ENCODE measurements at regions not wholly inside any gene's neighbourhood (a gene's known extent, or its start where the extent isn't known, plus 50 kb on each side); places are given as distances from the start of the nearest gene placed in this dataset.
"Not testable (repeated sequence)": the region's sequence is repeated elsewhere in the genome, so short reads cannot be mapped to it uniquely, and the experiment has no call there.

- H3K27ac Mint-ChIP-seq: no peak overlapping the region
- no peaks in the 10 kb centered on the region for H3K9me3 Mint-ChIP-seq (ENCODE audit: low read depth)
- no peak overlapping the region for H3K4me3 Mint-ChIP-seq (ENCODE audit: low read depth)
- no peaks in the 10 kb centered on the region for H3K36me3 Mint-ChIP-seq (ENCODE audit: insufficient read depth)
- no peaks in the 10 kb centered on the region for H3K27me3 Mint-ChIP-seq
- TF ChIP-seq, protein P1, sequence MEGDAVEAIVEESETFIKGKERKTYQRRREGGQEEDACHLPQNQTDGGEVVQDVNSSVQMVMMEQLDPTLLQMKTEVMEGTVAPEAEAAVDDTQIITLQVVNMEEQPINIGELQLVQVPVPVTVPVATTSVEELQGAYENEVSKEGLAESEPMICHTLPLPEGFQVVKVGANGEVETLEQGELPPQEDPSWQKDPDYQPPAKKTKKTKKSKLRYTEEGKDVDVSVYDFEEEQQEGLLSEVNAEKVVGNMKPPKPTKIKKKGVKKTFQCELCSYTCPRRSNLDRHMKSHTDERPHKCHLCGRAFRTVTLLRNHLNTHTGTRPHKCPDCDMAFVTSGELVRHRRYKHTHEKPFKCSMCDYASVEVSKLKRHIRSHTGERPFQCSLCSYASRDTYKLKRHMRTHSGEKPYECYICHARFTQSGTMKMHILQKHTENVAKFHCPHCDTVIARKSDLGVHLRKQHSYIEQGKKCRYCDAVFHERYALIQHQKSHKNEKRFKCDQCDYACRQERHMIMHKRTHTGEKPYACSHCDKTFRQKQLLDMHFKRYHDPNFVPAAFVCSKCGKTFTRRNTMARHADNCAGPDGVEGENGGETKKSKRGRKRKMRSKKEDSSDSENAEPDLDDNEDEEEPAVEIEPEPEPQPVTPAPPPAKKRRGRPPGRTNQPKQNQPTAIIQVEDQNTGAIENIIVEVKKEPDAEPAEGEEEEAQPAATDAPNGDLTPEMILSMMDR (IDR thresholded peaks at IDR 0.05; ENCODE audit: unreplicated experiment): no peak
- DNase-seq (ENCODE audit: low spot score, unreplicated experiment): no peak
- H3K4me1 Mint-ChIP-seq (ENCODE audit: low read depth): no peaks in the 10 kb centered on the region
Observed at GRCh38 chr14:35929186-35929585, 103.0 kb downstream of the BRMS1L start.

DNA sequence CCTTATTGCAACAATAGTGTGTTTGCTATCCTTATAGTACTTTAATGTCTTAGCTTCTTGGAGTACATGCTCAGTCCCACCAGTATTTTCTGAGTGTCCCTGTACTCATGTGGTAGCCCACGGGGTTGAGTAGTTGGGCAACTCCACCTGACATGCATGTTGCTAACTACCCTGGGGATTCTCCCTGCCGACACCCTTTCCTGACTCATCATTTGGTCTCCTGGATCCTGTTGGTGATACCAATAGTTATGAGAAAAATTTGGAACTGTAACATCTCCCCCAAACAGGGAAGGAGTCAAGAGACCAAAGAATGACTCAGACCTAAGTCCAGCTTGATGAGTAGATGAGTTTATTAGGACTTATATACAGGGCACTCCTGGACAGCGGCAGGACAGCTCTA lies 101.6 kb downstream of the BRMS1L start:
- no peaks in the 10 kb centered on the region for H3K36me3 Mint-ChIP-seq (ENCODE audit: insufficient read depth)
- no peaks in the 10 kb centered on the region for H3K9me3 Mint-ChIP-seq (ENCODE audit: low read depth)
- H3K27ac Mint-ChIP-seq: no peak overlapping the region
- TF ChIP-seq, protein P1 (IDR thresholded peaks at IDR 0.05; ENCODE audit: unreplicated experiment): no peak
- no peaks in the 10 kb centered on the region for H3K27me3 Mint-ChIP-seq
- H3K4me1 Mint-ChIP-seq (ENCODE audit: low read depth): no peaks in the 10 kb centered on the region
- DNase-seq (ENCODE audit: low spot score, unreplicated experiment): no peak
- H3K4me3 Mint-ChIP-seq (ENCODE audit: low read depth): no peak overlapping the region

DNA sequence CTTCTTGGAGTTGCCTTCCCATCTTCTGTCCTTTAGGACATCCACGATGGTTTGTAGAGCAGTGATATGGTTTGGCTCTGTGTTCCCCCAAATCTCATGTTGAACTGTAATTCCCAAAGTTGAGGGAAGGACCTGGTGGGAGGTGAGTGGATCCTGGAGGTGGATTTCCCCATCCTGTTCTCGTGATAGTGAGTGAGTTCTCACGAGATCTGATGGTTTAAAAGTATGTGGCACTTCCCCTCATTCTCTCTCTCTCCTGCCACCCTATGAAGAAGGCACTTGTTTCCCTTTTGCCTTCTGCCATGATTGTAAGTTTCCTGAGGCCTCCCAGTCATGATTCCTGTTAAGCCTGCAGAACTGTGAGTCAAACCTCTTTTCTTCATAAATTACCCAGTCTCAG lies 99.2 kb downstream of the BRMS1L start:
- no peak overlapping the region for H3K4me3 Mint-ChIP-seq (ENCODE audit: low read depth)
- H3K9me3 Mint-ChIP-seq (ENCODE audit: low read depth): no peaks in the 10 kb centered on the region
- no peak overlapping the region for H3K27ac Mint-ChIP-seq
- DNase-seq (ENCODE audit: low spot score, unreplicated experiment): no peak
- TF ChIP-seq, protein P1 (IDR thresholded peaks at IDR 0.05; ENCODE audit: unreplicated experiment): no peak
- H3K36me3 Mint-ChIP-seq (ENCODE audit: insufficient read depth): no peaks in the 10 kb centered on the region
- no peaks in the 10 kb centered on the region for H3K4me1 Mint-ChIP-seq (ENCODE audit: low read depth)
- H3K27me3 Mint-ChIP-seq: peaks cover 3% of the 10 kb centered on the region

GRCh38 chr14:35922590-35922989 lies 96.5 kb downstream of the BRMS1L start:
- H3K4me1 Mint-ChIP-seq (ENCODE audit: low read depth); H3K4me3 Mint-ChIP-seq (ENCODE audit: low read depth); H3K36me3 Mint-ChIP-seq (ENCODE audit: insufficient read depth); H3K9me3 Mint-ChIP-seq (ENCODE audit: low read depth); H3K27ac Mint-ChIP-seq; H3K27me3 Mint-ChIP-seq; DNase-seq (ENCODE audit: low spot score, unreplicated experiment): not testable (repeated sequence)

DNA sequence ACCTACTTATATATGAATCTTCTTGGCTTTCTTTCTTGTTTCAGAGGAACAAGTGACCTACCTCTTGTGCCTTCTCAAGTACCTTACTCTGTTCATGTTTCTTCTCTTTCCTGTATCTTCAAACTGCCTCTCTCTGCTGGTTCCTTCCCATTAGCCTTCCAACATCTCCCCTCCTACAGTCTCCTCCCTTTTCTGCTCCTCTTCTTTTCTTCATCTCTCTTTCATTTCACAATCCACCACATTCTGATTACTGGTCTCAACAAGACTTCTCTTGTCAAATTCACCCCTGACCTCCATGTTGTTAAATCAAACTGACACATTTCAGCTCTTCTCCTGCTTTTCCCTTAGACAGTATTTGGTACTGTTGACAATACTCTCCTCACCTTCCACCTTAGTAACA lies 95.6 kb downstream of the BRMS1L start:
- H3K36me3 Mint-ChIP-seq (ENCODE audit: insufficient read depth): no peaks in the 10 kb centered on the region
- TF ChIP-seq, protein P1 (IDR thresholded peaks at IDR 0.05; ENCODE audit: unreplicated experiment): no peak
- no peaks in the 10 kb centered on the region for H3K4me1 Mint-ChIP-seq (ENCODE audit: low read depth)
- no peak overlapping the region for H3K27ac Mint-ChIP-seq
- H3K9me3 Mint-ChIP-seq (ENCODE audit: low read depth): no peaks in the 10 kb centered on the region
- peaks cover 6% of the 10 kb centered on the region for H3K27me3 Mint-ChIP-seq
- no peak for DNase-seq (ENCODE audit: low spot score, unreplicated experiment)
- H3K4me3 Mint-ChIP-seq (ENCODE audit: low read depth): no peak overlapping the region

All from progenitor cell of endocrine pancreas (in vitro differentiated cells).